ENCODE measurements at regions not wholly inside any gene's neighbourhood (a gene's known extent, or its start where the extent isn't known, plus 50 kb on each side); places are given as distances from the start of the nearest gene placed in this dataset.

DNA sequence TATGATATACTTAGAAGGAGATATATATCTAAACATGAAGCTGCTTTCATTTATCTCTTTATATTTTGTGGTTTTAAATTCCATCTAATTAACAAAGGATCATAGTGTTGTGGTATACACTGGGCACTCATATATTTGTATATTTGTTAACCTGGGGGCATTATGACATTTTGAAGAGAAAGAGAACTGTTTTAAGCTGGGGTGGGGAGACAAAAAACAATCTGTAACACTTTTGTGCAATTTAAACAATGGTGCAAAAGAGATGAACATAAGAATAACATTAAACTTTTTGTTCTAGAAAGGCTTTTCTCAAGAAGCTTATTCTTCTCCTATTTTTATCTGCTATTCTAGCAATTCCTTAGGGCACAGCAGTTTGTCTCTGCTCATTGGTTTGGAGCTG, 842.0 kb upstream of the CDH2 start:
- TF ChIP-seq, protein P1, sequence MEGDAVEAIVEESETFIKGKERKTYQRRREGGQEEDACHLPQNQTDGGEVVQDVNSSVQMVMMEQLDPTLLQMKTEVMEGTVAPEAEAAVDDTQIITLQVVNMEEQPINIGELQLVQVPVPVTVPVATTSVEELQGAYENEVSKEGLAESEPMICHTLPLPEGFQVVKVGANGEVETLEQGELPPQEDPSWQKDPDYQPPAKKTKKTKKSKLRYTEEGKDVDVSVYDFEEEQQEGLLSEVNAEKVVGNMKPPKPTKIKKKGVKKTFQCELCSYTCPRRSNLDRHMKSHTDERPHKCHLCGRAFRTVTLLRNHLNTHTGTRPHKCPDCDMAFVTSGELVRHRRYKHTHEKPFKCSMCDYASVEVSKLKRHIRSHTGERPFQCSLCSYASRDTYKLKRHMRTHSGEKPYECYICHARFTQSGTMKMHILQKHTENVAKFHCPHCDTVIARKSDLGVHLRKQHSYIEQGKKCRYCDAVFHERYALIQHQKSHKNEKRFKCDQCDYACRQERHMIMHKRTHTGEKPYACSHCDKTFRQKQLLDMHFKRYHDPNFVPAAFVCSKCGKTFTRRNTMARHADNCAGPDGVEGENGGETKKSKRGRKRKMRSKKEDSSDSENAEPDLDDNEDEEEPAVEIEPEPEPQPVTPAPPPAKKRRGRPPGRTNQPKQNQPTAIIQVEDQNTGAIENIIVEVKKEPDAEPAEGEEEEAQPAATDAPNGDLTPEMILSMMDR (IDR thresholded peaks at IDR 0.05) = no peak
- TF ChIP-seq EP300 (IDR thresholded peaks at IDR 0.05) = no peak
